Glutamatergic neuron (in vitro differentiated cells): ENCODE measurements at regions not wholly inside any gene's neighbourhood (a gene's known extent, or its start where the extent isn't known, plus 50 kb on each side); places are given as distances from the start of the nearest gene placed in this dataset.

Experiments
- DNase-seq: peaks from one replicate; pipeline ENCODE4 v3.0.0; 2022
- H3K27ac Mint-ChIP-seq: one replicate; pipeline ENCODE4 v1.8.0; 2020; ENCODE audit warnings: mild to moderate bottlenecking, mixed read lengths, inconsistent platforms; ENCODE audit not compliant: unreplicated experiment
- H3K27me3 Mint-ChIP-seq: one replicate; pipeline ENCODE4 v1.8.0; 2020; ENCODE audit warnings: mild to moderate bottlenecking, moderate library complexity, mixed read lengths, inconsistent platforms; ENCODE audit not compliant: unreplicated experiment
- H3K36me3 Mint-ChIP-seq: one replicate; pipeline ENCODE4 v1.8.0; 2020; ENCODE audit warnings: mild to moderate bottlenecking, mixed read lengths, inconsistent platforms; ENCODE audit not compliant: unreplicated experiment
- H3K4me1 Mint-ChIP-seq: one replicate; pipeline ENCODE4 v1.8.0; 2020; ENCODE audit warnings: mild to moderate bottlenecking, low read depth, mixed read lengths, inconsistent platforms; ENCODE audit not compliant: unreplicated experiment
- H3K4me3 Mint-ChIP-seq: one replicate; pipeline ENCODE4 v1.8.0; 2020; ENCODE audit warnings: mild to moderate bottlenecking, mixed read lengths, inconsistent platforms; ENCODE audit not compliant: unreplicated experiment
- H3K9me3 Mint-ChIP-seq: one replicate; pipeline ENCODE4 v1.8.0; 2020; ENCODE audit warnings: mild to moderate bottlenecking, moderate library complexity, mixed read lengths, inconsistent platforms; ENCODE audit not compliant: unreplicated experiment
- TF ChIP-seq, protein P1 (sequence below): fragments of 200-600 bp; sonication (generic); IDR thresholded peaks from one replicate; pipeline ENCODE4 v1.5.0; 2021; ENCODE audit not compliant: partially characterized antibody, unreplicated experiment

DNA sequence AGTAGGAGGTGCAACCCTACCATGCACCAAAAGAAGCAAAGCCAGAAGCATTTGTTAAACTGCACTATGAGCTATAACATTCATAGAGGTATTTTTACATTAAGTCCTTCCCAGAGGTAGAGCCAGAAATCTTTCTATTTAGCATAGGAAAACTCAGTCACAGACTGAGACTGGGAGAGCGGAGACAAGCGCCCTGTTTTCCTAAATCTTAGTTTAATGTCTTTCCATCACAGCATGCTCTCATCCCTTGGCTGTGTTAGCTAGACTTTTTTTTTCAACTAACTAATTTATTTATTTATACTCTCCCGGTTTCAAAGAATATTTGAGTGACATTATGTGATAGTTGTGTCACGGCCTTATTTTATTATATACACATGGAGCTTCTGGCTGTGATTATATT lies 304.1 kb downstream of the LMX1A start:
- no peaks in the 10 kb centered on the region for H3K9me3 Mint-ChIP-seq
- DNase-seq: no peak
- H3K4me3 Mint-ChIP-seq: no peak overlapping the region
- no peaks in the 10 kb centered on the region for H3K27me3 Mint-ChIP-seq
- H3K27ac Mint-ChIP-seq: no peak overlapping the region
- peaks cover 6% of the 10 kb centered on the region for H3K4me1 Mint-ChIP-seq
- TF ChIP-seq, protein P1, sequence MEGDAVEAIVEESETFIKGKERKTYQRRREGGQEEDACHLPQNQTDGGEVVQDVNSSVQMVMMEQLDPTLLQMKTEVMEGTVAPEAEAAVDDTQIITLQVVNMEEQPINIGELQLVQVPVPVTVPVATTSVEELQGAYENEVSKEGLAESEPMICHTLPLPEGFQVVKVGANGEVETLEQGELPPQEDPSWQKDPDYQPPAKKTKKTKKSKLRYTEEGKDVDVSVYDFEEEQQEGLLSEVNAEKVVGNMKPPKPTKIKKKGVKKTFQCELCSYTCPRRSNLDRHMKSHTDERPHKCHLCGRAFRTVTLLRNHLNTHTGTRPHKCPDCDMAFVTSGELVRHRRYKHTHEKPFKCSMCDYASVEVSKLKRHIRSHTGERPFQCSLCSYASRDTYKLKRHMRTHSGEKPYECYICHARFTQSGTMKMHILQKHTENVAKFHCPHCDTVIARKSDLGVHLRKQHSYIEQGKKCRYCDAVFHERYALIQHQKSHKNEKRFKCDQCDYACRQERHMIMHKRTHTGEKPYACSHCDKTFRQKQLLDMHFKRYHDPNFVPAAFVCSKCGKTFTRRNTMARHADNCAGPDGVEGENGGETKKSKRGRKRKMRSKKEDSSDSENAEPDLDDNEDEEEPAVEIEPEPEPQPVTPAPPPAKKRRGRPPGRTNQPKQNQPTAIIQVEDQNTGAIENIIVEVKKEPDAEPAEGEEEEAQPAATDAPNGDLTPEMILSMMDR: no peak
- peaks cover 4% of the 10 kb centered on the region for H3K36me3 Mint-ChIP-seq

DNA sequence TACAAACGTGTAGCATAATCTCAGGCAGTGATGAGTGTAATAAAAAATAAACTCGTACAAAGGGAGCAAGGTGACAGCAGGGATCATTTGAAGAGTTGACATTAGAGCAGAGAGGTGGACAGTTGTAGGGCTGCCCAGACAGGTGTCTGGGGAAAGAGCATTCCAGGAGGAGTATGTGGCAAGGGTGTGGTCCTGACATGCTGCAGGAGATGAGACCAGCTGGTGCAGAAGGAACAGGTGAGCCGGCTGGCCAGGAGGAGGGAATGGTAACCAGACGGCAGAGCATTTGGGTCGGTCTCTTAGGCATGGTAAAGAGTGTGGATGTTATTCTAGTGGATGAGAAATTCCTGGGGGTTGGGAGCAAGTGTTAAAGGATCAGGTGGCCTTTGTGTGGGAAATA lies 306.3 kb downstream of the LMX1A start:
- Mint-ChIP-seq H3K4me3 (no peak overlapping the region), H3K27me3 (no peaks in the 10 kb centered on the region), H3K27ac (no peak overlapping the region), H3K9me3 (no peaks in the 10 kb centered on the region), H3K4me1 (peaks cover 6% of the 10 kb centered on the region), H3K36me3 (peaks cover 4% of the 10 kb centered on the region)
- TF ChIP-seq, protein P1: no peak
- DNase-seq: no peak

DNA sequence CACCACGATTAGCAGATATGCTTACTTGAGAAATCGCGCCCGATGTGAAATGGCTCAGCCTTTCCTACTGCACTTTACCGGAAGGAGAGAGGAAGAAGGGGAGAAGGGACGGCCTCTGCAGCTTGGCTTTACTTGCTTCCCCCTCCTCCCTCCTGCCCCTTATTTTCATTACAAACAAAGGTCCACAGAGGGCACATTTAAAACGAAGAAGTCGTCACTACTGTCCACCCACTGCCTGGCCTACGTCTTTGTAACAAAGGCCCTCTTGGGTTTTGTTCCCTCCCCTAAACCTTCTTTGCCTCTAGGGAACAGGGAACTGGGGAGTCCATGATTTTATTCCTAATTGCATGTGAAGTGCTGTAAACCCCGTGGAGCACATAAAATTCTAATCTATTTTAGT lies 308.5 kb downstream of the LMX1A start:
- Mint-ChIP-seq H3K4me3 (no peak overlapping the region), H3K27me3 (no peaks in the 10 kb centered on the region), H3K9me3 (no peaks in the 10 kb centered on the region), H3K4me1 (peaks cover 2% of the 10 kb centered on the region), H3K36me3 (peaks cover 4% of the 10 kb centered on the region), H3K27ac (no peak overlapping the region)
- TF ChIP-seq, protein P1: no peak
- no peak for DNase-seq

DNA sequence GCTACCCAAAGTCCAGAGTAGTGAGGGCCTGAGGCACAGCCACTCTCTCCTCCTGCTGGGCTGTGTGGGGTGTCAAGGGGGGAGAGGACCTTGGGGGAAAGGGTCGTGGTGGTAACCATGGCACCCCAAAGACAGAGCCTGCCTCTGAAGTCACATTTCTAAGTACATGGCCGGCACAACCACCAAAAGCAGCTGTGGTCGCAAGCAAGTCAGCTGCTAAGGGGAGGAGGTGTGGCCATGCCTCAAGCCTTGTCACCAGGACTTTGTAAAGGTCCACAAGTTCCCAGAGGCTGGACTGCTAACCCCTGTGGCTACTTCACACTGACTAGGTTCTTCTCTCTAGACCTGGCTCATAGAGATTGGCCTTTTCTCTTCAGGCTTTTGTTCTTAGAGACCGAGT lies 310.6 kb downstream of the LMX1A start:
- H3K27ac Mint-ChIP-seq: no peak overlapping the region
- TF ChIP-seq, protein P1: no peak
- H3K9me3 Mint-ChIP-seq: no peaks in the 10 kb centered on the region
- H3K4me3 Mint-ChIP-seq: no peak overlapping the region
- peaks cover 4% of the 10 kb centered on the region for H3K36me3 Mint-ChIP-seq
- no peak for DNase-seq
- no peaks in the 10 kb centered on the region for H3K27me3 Mint-ChIP-seq
- H3K4me1 Mint-ChIP-seq: peaks cover 2% of the 10 kb centered on the region

DNA sequence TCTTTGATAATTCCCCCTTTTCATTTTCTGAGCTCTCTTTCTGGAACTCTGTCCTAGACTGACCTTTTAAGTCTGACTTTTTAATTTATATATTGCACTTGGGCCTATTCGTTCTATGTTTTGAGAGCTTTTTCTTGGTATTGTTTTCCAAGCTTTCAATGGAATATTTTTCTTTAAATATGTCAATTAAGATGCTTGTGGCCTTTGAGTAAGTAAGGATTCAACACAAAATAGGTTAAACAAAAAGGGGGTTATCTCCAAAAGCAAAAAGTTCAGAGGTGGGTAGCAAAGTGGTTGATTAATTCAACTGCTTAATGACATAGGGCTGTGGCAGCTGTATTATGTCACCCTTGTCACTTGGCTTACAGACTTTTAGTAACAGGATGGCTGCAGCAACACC lies 315.9 kb downstream of the LMX1A start:
- no peak for DNase-seq
- no peak overlapping the region for H3K27ac Mint-ChIP-seq
- TF ChIP-seq, protein P1: no peak
- no peaks in the 10 kb centered on the region for H3K4me1 Mint-ChIP-seq
- H3K4me3 Mint-ChIP-seq: no peak overlapping the region
- no peaks in the 10 kb centered on the region for H3K27me3 Mint-ChIP-seq
- no peaks in the 10 kb centered on the region for H3K9me3 Mint-ChIP-seq
- H3K36me3 Mint-ChIP-seq: no peaks in the 10 kb centered on the region
